ENCODE measurements at regions not wholly inside any gene's neighbourhood (a gene's known extent, or its start where the extent isn't known, plus 50 kb on each side); places are given as distances from the start of the nearest gene placed in this dataset.

DNA sequence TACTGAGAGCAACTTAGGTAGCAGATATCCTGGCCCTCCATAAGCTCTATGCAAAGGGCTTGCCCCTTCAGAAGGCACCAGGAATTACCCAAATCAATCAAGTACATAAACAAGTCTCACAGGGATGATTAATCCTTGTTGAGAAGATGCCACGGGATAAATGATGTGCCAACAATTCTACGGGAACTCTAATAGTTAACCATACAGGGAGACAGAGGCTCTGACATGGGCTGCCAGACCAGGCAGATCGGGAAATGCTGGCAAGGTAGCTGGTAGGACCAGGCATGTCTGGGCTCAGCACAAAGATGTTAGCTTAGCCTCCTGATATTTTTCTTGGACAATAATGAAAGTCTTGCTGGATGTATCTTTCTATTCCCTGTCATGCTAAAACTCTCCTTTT, 249.3 kb upstream of the THBS1 start:
- Histone ChIP-seq H3K9ac (ENCODE audit: low read length) (no peak overlapping the region), H3K9me3 (ENCODE audit: insufficient read depth, low read depth, low read length) (no peaks in the 10 kb centered on the region), H2AFZ (ENCODE audit: low read depth, low read length) (no peak overlapping the region), H3K27ac (ENCODE audit: low read depth, low read length) (no peak overlapping the region), H3K36me3 (ENCODE audit: insufficient read depth, low read length) (no peaks in the 10 kb centered on the region), H3K27me3 (ENCODE audit: insufficient read depth, low read length) (no peaks in the 10 kb centered on the region), H3K4me3 (ENCODE audit: insufficient read depth, low read depth, low read length) (no peak overlapping the region), H3K4me1 (ENCODE audit: insufficient read depth, low read length) (no peaks in the 10 kb centered on the region), H4K20me1 (ENCODE audit: insufficient read depth, low read length) (no peaks in the 10 kb centered on the region), H3K4me2 (ENCODE audit: low read length) (no peak overlapping the region), H3K79me2 (ENCODE audit: insufficient read depth, low read length) (no peaks in the 10 kb centered on the region)
- DNase-seq (ENCODE audit: low read depth) (no peak), FAIRE-seq (no peak)
- Mint-ChIP-seq H3K4me1 (ENCODE audit: low read depth, unreplicated experiment) (peaks cover 4% of the 10 kb centered on the region), H3K9me3 (ENCODE audit: unreplicated experiment) (no peaks in the 10 kb centered on the region), H3K4me3 (ENCODE audit: unreplicated experiment) (no peak overlapping the region), H3K36me3 (ENCODE audit: low read depth, unreplicated experiment) (peaks cover 4% of the 10 kb centered on the region), H3K27me3 (ENCODE audit: low read depth, unreplicated experiment) (peaks cover 2% of the 10 kb centered on the region), H3K27ac (ENCODE audit: unreplicated experiment) (no peak overlapping the region)
- no peak for TF ChIP-seq EZH2 (IDR thresholded peaks at IDR 0.05; ENCODE audit: insufficient read depth, low read length)
- TF ChIP-seq CTCF (IDR thresholded peaks at IDR 0.05; ENCODE audit: insufficient read depth, low read depth, low read length), result no peak

DNA sequence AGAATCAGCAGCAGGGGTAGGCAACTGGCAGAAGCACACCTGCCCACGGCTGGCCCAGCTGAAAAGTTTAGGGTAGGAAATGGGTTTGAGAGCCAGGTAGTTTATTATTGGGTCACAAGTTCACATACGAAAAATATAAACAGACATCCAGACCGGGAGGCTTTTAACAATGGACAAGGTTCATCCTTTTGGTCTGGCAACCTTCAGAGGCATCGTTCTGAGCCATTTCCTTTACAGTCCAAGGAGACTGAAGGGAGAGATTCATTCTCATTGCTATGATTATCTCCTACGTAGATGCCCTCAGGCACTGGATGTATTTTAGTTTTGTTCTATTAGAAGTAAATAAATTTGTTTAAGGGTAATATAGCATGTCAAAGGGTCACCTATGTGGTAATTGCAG, 248.0 kb upstream of the THBS1 start:
- Mint-ChIP-seq H3K9me3 (ENCODE audit: unreplicated experiment) (no peaks in the 10 kb centered on the region), H3K4me3 (ENCODE audit: unreplicated experiment) (no peak overlapping the region), H3K4me1 (ENCODE audit: low read depth, unreplicated experiment) (peaks cover 9% of the 10 kb centered on the region), H3K27ac (ENCODE audit: unreplicated experiment) (no peak overlapping the region), H3K36me3 (ENCODE audit: low read depth, unreplicated experiment) (peaks cover 4% of the 10 kb centered on the region), H3K27me3 (ENCODE audit: low read depth, unreplicated experiment) (peaks cover 2% of the 10 kb centered on the region)
- no peak for FAIRE-seq
- Histone ChIP-seq H3K9ac (ENCODE audit: low read length) (no peak overlapping the region), H3K27ac (ENCODE audit: low read depth, low read length) (no peak overlapping the region), H4K20me1 (ENCODE audit: insufficient read depth, low read length) (no peaks in the 10 kb centered on the region), H3K4me3 (ENCODE audit: insufficient read depth, low read depth, low read length) (no peak overlapping the region), H2AFZ (ENCODE audit: low read depth, low read length) (no peak overlapping the region), H3K79me2 (ENCODE audit: insufficient read depth, low read length) (no peaks in the 10 kb centered on the region), H3K9me3 (ENCODE audit: insufficient read depth, low read depth, low read length) (no peaks in the 10 kb centered on the region), H3K4me2 (ENCODE audit: low read length) (no peak overlapping the region), H3K27me3 (ENCODE audit: insufficient read depth, low read length) (no peaks in the 10 kb centered on the region), H3K36me3 (ENCODE audit: insufficient read depth, low read length) (no peaks in the 10 kb centered on the region), H3K4me1 (ENCODE audit: insufficient read depth, low read length) (no peaks in the 10 kb centered on the region)
- TF ChIP-seq CTCF (IDR thresholded peaks at IDR 0.05; ENCODE audit: insufficient read depth, low read depth, low read length), result no peak
- TF ChIP-seq EZH2 (IDR thresholded peaks at IDR 0.05; ENCODE audit: insufficient read depth, low read length), result no peak
- DNase-seq (ENCODE audit: low read depth), result no peak

DNA sequence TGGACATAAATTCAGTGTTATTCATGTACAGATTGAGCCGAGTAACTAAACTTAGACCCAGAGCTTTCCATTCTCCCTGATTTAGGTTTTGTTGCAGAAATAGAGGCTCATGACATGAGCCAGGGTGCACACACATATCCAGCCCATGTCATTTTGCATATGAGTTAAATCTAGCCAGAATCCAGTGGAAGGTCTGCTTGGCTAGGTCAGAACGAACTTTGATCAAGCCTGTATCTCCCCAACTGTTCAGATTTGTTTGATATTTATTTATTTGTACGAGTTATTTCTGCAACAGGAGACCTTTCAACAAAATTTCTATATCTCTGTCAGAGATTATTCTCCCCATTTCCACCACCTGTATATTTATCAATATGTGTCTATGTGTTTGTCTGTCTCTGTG, 247.5 kb upstream of the THBS1 start:
- TF ChIP-seq EZH2 (IDR thresholded peaks at IDR 0.05; ENCODE audit: insufficient read depth, low read length) (no peak), CTCF (IDR thresholded peaks at IDR 0.05; ENCODE audit: insufficient read depth, low read depth, low read length) (no peak)
- Histone ChIP-seq H3K9ac (ENCODE audit: low read length) (no peak overlapping the region), H3K27me3 (ENCODE audit: insufficient read depth, low read length) (no peaks in the 10 kb centered on the region), H3K9me3 (ENCODE audit: insufficient read depth, low read depth, low read length) (no peaks in the 10 kb centered on the region), H3K36me3 (ENCODE audit: insufficient read depth, low read length) (no peaks in the 10 kb centered on the region), H3K4me2 (ENCODE audit: low read length) (no peak overlapping the region), H3K27ac (ENCODE audit: low read depth, low read length) (no peak overlapping the region), H4K20me1 (ENCODE audit: insufficient read depth, low read length) (no peaks in the 10 kb centered on the region), H3K4me3 (ENCODE audit: insufficient read depth, low read depth, low read length) (no peak overlapping the region), H3K4me1 (ENCODE audit: insufficient read depth, low read length) (no peaks in the 10 kb centered on the region), H2AFZ (ENCODE audit: low read depth, low read length) (no peak overlapping the region), H3K79me2 (ENCODE audit: insufficient read depth, low read length) (no peaks in the 10 kb centered on the region)
- no peak overlapping the region for H3K4me3 Mint-ChIP-seq (ENCODE audit: unreplicated experiment)
- H3K27me3 Mint-ChIP-seq (ENCODE audit: low read depth, unreplicated experiment), result no peaks in the 10 kb centered on the region
- H3K36me3 Mint-ChIP-seq (ENCODE audit: low read depth, unreplicated experiment), result peaks cover 4% of the 10 kb centered on the region
- FAIRE-seq (no peak), DNase-seq (ENCODE audit: low read depth) (no peak)
- H3K27ac Mint-ChIP-seq (ENCODE audit: unreplicated experiment), result no peak overlapping the region
- peaks cover 9% of the 10 kb centered on the region for H3K4me1 Mint-ChIP-seq (ENCODE audit: low read depth, unreplicated experiment)
- H3K9me3 Mint-ChIP-seq (ENCODE audit: unreplicated experiment), result no peaks in the 10 kb centered on the region
